ENCODE measurements at regions not wholly inside any gene's neighbourhood (a gene's known extent, or its start where the extent isn't known, plus 50 kb on each side); places are given as distances from the start of the nearest gene placed in this dataset.
"Not testable (repeated sequence)": the region's sequence is repeated elsewhere in the genome, so short reads cannot be mapped to it uniquely, and the experiment has no call there.

GRCh38 chrX:9390121-9390520, 74.7 kb upstream of the TBL1X start:
- no peak for DNase-seq

GRCh38 chrX:9390693-9391368, 74.0 kb upstream of the TBL1X start:
- no peak for DNase-seq

- no peak for DNase-seq
These were observed 72.4 kb upstream of the TBL1X start for GRCh38 chrX:9392445-9392844.

- DNase-seq, result no peak
These were observed 71.3 kb upstream of the TBL1X start for GRCh38 chrX:9393571-9393970.

GRCh38 chrX:9394212-9394611, 70.6 kb upstream of the TBL1X start:
- no peak for DNase-seq

GRCh38 chrX:9396930-9397329, 67.9 kb upstream of the TBL1X start:
- no peak for DNase-seq

GRCh38 chrX:9401051-9401450, 63.8 kb upstream of the TBL1X start:
- DNase-seq, result no peak

- DNase-seq, result no peak
These were observed 61.5 kb upstream of the TBL1X start for GRCh38 chrX:9403374-9403773.

GRCh38 chrX:9405635-9406034, 59.2 kb upstream of the TBL1X start:
- DNase-seq, result not testable (repeated sequence)

- DNase-seq, result not testable (repeated sequence)
These were observed 54.0 kb upstream of the TBL1X start for GRCh38 chrX:9410889-9411288.

GRCh38 chrX:9411682-9412081, 53.2 kb upstream of the TBL1X start:
- DNase-seq, result not testable (repeated sequence)

- no peak for DNase-seq
These were observed 50.4 kb upstream of the TBL1X start for GRCh38 chrX:9414416-9414815.

Measured in NCI-H510A treated with DMSO at 0.1 percent for 48 hours (cell line).